Uterus (tissue), 3 donors: ENCODE measurements at regions not wholly inside any gene's neighbourhood (a gene's known extent, or its start where the extent isn't known, plus 50 kb on each side); places are given as distances from the start of the nearest gene placed in this dataset.

Source experiments
- DNase-seq, 2 donors: peaks; one replicate each; pipeline ENCODE4 v3.0.0-alpha.2; 2019 to 2020
- H3K27ac ChIP-seq, 2 donors: fragments of 200-600 bp; sonication (generic); 1 replicate in 1 of 2; 2 replicates in 1 of 2; pipeline ENCODE4 v1.5.1; 2016 to 2018
- H3K27me3 ChIP-seq, 2 donors: fragments of 200-600 bp; sonication (generic); one replicate each; pipeline ENCODE4 v1.5.1; 2018 to 2019; ENCODE audit warnings: control low read depth in 1 of 2
- H3K36me3 ChIP-seq, 2 donors: fragments of 200-600 bp; sonication (generic); one replicate each; pipeline ENCODE4 v1.5.1; 2019; ENCODE audit warnings: control low read depth in 1 of 2
- H3K4me1 ChIP-seq, 2 donors: fragments of 200-600 bp; sonication (generic); one replicate each; pipeline ENCODE4 v1.5.1; 2018 to 2019; ENCODE audit warnings: control low read depth in 1 of 2
- H3K4me3 ChIP-seq, 2 donors: fragments of 200-600 bp; sonication (generic); 1 replicate in 1 of 2; 2 replicates in 1 of 2; pipeline ENCODE4 v1.5.1; 2018 to 2019; ENCODE audit warnings: mild to moderate bottlenecking in 1 of 2
- H3K9me3 ChIP-seq, 2 donors: fragments of 200-600 bp; sonication (generic); one replicate each; pipeline ENCODE4 v1.5.1; 2019; ENCODE audit warnings: control low read depth in 1 of 2
- CTCF ChIP-seq, 4 experiments: fragments of 200-600 bp in 2 of 4; fragments of 450-650 bp in 2 of 4; sonication (generic) in 2 of 4; IDR thresholded peaks; one replicate each; pipeline ENCODE4 v1.5.1; 2016 to 2019; ENCODE audit warnings: antibody characterized with exemption in 4 of 4, mild to moderate bottlenecking in 2 of 4, moderate library complexity in 1 of 4
- POLR2A ChIP-seq, 2 donors: fragments of 450-650 bp; IDR thresholded peaks; one replicate each; pipeline ENCODE4 v1.6.1; 2016; ENCODE audit warnings: antibody characterized with exemption in 2 of 2, mild to moderate bottlenecking in 1 of 2, moderate library complexity in 1 of 2
- intact Hi-C: fragments of 100-400 bp; cut with DNase I; formaldehyde crosslinking; loops from one replicate; pipeline ENCODE4 v1.15.1; 2023; ENCODE audit warnings: low total_unique reads
- donor health status: DM: yes; HTN: yes; CAD: no.

DNA sequence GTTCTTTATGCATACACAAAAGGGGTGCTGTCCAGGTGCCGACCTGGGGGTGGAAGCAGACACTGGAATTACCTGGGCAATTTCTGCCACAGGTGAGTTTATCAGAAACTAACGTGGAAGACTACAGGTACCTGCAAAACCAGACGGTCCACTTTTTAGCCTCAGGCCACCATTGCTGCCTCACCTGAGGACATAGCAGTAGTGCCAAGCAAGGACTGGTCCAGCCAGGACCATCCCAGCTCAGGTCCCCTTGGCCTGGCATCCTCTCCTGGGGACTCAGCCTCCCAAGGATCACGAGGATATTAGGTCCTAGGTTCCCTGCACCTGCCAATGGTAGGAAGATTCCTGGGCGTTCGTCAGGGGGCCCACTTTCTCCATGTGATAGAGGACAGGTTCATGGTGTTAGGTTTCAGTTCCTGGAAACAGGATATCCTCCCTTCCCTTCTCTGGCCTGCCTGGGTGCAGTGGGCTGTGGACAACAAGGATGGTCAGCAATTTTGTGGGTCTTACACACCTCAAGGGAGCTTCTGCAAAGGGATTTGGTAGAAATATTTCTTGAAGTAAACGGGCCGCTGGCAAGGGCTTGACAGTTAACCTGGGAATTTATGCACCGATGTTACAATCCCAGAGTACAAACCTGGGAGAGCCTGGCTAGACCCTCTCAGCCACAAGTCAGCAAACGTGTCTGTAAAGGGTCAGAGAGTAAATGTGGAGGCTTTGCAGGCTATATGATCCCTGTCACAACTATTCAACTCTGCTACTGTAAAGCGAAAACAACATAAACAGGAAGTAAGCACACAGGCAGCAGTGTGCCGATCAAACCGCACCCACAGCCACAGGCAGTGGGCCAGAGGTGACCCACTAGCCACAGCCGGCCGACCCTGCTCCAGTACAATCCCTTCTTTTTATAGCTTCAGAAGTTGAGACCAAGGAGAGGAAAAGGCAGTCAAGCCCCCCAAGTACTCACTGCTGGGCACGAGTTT, 71.4 kb upstream of the RAB4A start:
- H3K4me1 ChIP-seq, result peaks cover 2 to 9% of the 10 kb centered on the region in 2 donors
- DNase-seq, result no peak
- H3K4me3 ChIP-seq, result no peak overlapping the region
- intact Hi-C loops, result no loop called here
- TF ChIP-seq CTCF (IDR thresholded peaks at IDR 0.05), result no peak
- no peak for TF ChIP-seq POLR2A (IDR thresholded peaks at IDR 0.05)
- no peak overlapping the region for H3K27ac ChIP-seq
- H3K9me3 ChIP-seq, result no peaks in the 10 kb centered on the region
- no peaks in the 10 kb centered on the region for H3K27me3 ChIP-seq
- no peaks in the 10 kb centered on the region for H3K36me3 ChIP-seq

GRCh38 chr1:229203030-229203751, 67.7 kb upstream of the RAB4A start:
- Histone ChIP-seq H3K27ac (peak overlapping the region; percentile 84 to 94), H3K27me3 (no peaks in the 10 kb centered on the region), H3K4me3 (no peak overlapping the region), H3K9me3 (no peaks in the 10 kb centered on the region), H3K4me1 (peaks cover 7 to 14% of the 10 kb centered on the region in 2 donors), H3K36me3 (no peaks in the 10 kb centered on the region)
- no peak for TF ChIP-seq POLR2A (IDR thresholded peaks at IDR 0.05)
- TF ChIP-seq CTCF (IDR thresholded peaks at IDR 0.05), result no peak
- intact Hi-C loops, result no loop called here
- DNase-seq, result peak; percentile 38 to 81

GRCh38 chr1:229203991-229204632, 66.8 kb upstream of the RAB4A start:
- peaks cover 7 to 14% of the 10 kb centered on the region in 2 donors for H3K4me1 ChIP-seq
- H3K36me3 ChIP-seq, result no peaks in the 10 kb centered on the region
- TF ChIP-seq POLR2A (IDR thresholded peaks at IDR 0.05), result no peak
- TF ChIP-seq CTCF (IDR thresholded peaks at IDR 0.05), result no peak
- no peak for DNase-seq
- H3K9me3 ChIP-seq, result no peaks in the 10 kb centered on the region
- H3K27me3 ChIP-seq, result no peaks in the 10 kb centered on the region
- intact Hi-C loops, result no loop called here
- peak overlapping the region; percentile 84 to 94 for H3K27ac ChIP-seq
- no peak overlapping the region for H3K4me3 ChIP-seq

GRCh38 chr1:229204921-229205777, 65.8 kb upstream of the RAB4A start:
- H3K4me1 ChIP-seq, result peaks cover 7 to 14% of the 10 kb centered on the region in 2 donors

More at GRCh38 chr1:229204921-229205777, 65.8 kb upstream of the RAB4A start:
- no peaks in the 10 kb centered on the region for H3K36me3 ChIP-seq
- DNase-seq, result peak; percentile 56 to 76
- intact Hi-C loops, result no loop called here
- H3K27ac ChIP-seq, result peak overlapping the region; percentile 84 to 94
- H3K4me3 ChIP-seq, result no peak overlapping the region
- no peaks in the 10 kb centered on the region for H3K9me3 ChIP-seq
- TF ChIP-seq POLR2A (IDR thresholded peaks at IDR 0.05), result no peak
- no peak for TF ChIP-seq CTCF (IDR thresholded peaks at IDR 0.05)
- H3K27me3 ChIP-seq, result no peaks in the 10 kb centered on the region
